HG03108 (cell line): ENCODE measurements at regions not wholly inside any gene's neighbourhood (a gene's known extent, or its start where the extent isn't known, plus 50 kb on each side); places are given as distances from the start of the nearest gene placed in this dataset.
"Not testable (repeated sequence)": the region's sequence is repeated elsewhere in the genome, so short reads cannot be mapped to it uniquely, and the experiment has no call there.

Experiments used
- ATAC-seq: cut with Tn5 transposase; IDR thresholded peaks from one replicate; pipeline ENCODE4 v1.9.1; 2021; ENCODE audit warnings: moderate library complexity; ENCODE audit not compliant: unreplicated experiment

DNA sequence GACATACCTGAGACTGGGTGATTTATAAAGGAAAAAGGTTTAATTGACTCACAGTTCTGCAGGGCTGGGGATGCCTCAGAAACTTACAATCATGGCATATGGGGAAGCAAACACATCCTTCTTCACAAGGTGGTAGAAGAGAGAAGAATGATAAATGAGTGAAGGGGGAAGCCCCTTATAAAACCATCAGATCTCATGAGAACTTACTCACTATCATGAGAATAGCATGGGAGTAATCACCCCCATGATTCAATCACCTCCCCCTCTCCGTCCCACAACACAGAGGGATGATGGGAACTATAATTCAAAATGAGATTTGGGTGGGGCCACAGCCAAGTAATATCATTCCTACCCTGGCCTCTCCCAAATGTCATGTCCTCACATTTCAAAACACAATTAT lies 1206.0 kb upstream of the CELF4 start:
- not testable (repeated sequence) for ATAC-seq

GRCh38 chr18:38768504-38768903 lies 1202.9 kb upstream of the CELF4 start:
- no peak for ATAC-seq

DNA sequence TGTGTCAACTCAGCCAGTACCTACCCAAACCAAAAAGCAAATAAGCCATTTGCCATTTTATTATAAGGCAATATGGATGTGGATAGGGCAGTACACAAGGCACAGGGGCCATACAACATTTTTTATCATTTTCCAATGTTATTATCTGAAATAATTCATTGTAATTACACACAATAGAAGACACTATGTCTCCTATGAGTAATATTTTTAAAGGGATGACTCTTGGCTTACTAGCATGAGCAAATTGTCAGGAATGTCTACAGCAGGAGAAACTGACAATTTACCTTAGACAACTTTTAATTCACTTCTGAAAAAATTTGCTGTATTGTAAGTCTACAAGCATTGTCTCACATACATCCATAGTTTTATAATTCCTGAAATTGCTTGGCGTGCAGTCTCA lies 1193.9 kb upstream of the CELF4 start:
- ATAC-seq = no peak

DNA sequence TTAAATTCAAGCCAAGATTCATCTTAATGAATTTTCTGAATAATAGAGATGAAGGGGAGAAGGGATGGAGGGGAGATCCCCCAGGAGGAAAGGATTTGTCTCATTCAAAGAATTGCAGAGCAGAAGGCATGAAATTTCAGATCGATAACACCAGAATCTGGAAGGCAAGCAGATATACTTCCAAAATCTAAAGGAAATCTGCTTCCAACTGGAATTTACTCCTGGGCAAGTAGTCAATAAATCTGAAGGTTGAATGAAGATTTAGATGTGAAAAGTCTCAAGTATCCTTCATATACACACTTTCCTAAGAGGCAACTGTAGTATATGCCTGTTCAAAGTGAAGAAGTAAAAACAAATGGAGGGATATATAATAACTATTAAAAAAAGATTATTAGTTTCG lies 1190.8 kb upstream of the CELF4 start:
- no peak for ATAC-seq

DNA sequence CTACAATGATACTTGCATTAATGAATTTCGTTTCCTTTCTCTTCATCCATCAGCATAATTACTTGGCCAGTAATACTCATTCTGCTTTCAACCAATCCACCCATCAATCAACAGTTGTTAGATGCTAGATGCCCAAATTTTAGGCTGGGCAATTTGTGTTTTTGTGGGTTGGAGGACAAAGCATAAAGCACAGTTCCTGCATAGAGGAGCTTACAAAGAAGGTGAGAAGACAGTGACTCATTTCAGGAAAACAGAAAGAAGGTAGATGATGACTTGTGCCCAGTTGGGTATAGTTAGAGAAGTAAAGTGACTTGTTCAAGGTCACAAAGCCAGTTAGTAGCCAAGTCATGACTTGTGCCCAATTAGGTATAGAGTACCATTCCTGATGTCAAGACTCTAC lies 1186.8 kb upstream of the CELF4 start:
- ATAC-seq = no peak

DNA sequence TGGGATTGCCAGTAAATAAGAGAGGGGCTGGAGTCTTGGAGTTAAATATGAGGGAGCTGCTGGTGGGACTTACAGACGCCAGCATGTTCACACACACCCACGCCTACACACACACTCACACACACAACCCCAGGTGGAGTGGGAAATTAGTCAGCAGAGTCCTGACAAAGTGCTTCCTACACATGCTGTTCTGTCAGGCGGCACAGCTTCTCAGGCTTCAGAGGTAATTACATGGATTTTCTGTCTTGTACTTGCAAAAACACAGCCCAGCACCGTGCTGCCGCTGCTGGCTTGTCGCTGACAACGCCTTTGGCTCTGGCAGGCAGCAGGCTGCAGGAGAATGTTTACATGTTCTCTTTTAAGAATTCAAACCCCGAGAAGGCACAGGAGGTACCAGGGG lies 1186.3 kb upstream of the CELF4 start:
- no peak for ATAC-seq

DNA sequence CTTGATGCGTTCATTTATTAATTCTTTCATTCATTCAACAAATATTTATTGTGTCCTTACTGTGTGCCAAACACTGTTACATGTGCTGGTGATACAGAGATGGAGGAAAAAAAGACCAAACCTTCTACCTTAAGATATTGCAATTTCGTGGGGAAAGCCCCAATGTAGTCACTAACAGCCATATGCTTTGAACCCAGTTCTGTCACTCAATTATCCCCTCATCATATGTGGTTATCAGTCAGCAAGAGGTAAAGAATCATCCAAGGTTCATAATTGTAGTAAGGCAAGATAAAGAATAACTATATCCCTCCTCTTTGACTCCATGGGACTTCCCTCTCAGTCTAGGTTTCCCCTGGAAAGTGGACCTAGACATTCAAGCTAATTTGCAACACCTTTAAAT lies 1185.6 kb upstream of the CELF4 start:
- ATAC-seq = no peak

DNA sequence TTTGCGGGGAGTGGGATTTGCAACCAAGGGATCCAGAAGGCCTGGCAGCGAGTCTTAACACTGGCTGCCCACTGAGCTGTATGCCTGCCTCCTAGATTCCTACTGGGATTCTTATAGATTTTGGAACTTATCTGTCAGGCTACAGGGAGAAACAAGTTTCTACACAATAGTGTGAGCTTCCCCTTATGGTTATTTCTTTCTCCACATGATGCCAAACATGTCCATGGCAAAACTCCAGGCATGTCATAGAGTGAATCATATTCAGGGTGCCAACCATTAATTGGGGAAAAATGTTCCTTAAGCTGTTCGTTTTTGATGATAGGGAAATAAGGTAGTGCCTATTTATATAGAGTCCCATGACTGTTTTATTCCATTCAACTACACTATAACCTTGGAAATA lies 1185.2 kb upstream of the CELF4 start:
- ATAC-seq = no peak

GRCh38 chr18:38747153-38747552 lies 1181.6 kb upstream of the CELF4 start:
- no peak for ATAC-seq

DNA sequence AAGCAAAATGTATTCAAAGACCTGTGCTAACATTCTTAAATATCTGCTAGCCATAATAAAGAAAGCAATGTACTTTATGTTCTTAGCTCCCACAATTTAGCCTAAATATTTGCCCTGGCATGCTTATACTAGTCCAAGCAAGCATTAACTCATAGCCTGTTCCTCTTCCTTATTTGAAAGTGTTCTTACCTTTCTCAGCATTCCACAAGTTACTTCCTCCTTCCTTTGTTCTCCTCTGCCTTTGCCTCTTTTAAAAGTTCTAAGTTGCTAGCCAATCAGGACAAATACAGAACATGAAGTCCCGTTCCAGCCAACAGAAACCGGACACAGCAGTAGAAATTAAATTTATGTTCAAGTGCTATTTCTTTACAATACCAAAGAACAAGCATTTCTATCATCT lies 1154.6 kb upstream of the CELF4 start:
- ATAC-seq = not testable (repeated sequence)

GRCh38 chr18:38718365-38718901 lies 1152.8 kb upstream of the CELF4 start:
- ATAC-seq = no peak

DNA sequence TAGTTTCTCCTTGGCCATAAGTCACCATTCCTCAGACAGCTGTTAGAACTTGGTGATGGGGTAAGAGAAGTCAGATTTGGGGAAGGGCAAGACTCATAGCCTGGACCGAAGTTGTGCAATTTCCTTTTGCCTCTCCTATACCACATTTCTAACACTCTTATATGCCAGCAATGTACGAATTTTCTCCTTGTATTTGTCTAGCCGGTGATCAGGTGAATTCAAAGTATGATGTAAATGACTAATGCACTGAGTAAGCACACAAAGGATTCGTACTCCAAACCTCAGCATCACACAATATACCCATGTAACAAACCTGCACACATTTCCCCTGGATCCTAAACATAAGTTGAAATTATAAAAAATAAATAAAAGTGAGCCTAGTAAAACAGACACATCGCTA lies 1143.5 kb upstream of the CELF4 start:
- ATAC-seq = no peak

GRCh38 chr18:38706373-38706772 lies 1140.8 kb upstream of the CELF4 start:
- ATAC-seq = no peak

DNA sequence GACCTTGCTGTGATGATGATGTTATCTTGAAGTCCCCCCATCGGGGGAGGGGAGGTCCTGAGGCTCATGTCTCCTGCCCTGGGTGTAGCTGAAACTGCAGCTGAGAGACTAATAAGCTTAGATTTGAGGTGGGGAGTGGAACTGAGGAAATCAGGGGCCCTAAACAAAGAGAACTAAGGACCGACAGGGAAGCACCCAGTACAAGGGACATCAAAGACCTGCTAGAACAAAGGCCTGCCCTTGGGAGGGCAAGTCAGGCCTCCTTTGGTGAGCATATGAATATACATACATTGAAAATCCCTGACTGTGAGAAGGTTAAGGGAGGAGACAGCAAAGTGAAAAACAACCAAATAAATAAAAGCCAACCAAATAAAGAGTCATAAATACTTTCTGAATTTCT lies 1132.5 kb upstream of the CELF4 start:
- ATAC-seq = no peak

DNA sequence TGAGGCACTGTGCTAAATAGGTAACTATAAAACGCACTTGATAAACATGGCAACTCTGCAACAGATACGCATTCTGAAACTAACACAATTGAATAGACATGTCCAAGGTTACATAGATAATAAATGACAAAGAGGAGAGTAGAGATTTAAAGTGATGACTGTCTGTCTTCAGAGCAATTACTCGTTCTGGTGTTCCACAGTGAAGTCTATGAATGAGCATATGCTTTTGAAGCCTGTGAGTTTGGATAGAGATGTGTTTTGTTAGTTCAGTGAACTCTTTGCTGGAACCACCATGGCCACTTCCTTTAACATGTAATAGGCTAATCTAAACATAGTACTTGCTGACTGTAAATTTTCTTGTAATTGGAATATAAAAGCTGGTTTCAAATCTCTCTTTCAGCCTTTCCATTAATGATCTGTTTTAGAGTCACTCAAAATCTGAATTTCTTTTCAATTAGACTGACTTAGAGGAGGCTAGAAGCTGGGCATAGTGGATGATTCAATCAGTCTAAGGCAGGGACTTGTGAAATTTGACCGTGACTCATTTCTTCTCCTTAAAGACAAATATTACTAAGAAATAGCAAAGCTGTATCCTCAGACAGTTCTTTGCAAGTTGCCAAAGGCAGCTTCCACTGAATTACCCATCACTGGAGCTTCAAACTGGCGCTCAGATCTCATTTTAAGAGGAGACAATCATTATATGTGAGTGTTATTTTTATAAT lies 1130.1 kb upstream of the CELF4 start:
- ATAC-seq = no peak

- no peak for ATAC-seq
These were observed 1127.5 kb upstream of the CELF4 start for GRCh38 chr18:38693104-38693503.

GRCh38 chr18:38690626-38691025 lies 1125.0 kb upstream of the CELF4 start:
- ATAC-seq = no peak

GRCh38 chr18:38688416-38688815 lies 1122.8 kb upstream of the CELF4 start:
- no peak for ATAC-seq

- ATAC-seq = no peak
These were observed 1104.9 kb upstream of the CELF4 start for GRCh38 chr18:38670486-38670885.

GRCh38 chr18:38664929-38665328 lies 1099.3 kb upstream of the CELF4 start:
- no peak for ATAC-seq

- ATAC-seq = no peak
These were observed 1098.1 kb upstream of the CELF4 start for GRCh38 chr18:38663682-38664081.

GRCh38 chr18:38663270-38663669 lies 1097.7 kb upstream of the CELF4 start:
- no peak for ATAC-seq

- no peak for ATAC-seq
These were observed 1089.3 kb upstream of the CELF4 start for GRCh38 chr18:38654946-38655345.
